ENCODE measurements at regions not wholly inside any gene's neighbourhood (a gene's known extent, or its start where the extent isn't known, plus 50 kb on each side); places are given as distances from the start of the nearest gene placed in this dataset.

- no peak for TF ChIP-seq CTCF (IDR thresholded peaks at IDR 0.05)
- no peak for TF ChIP-seq EP300 (IDR thresholded peaks at IDR 0.05)
These were observed 434.3 kb upstream of the STXBP6 start for GRCh38 chr14:25484235-25484634.
